OCI-M2 (cell line): ENCODE measurements at regions not wholly inside any gene's neighbourhood (a gene's known extent, or its start where the extent isn't known, plus 50 kb on each side); places are given as distances from the start of the nearest gene placed in this dataset.

ENCODE experiments used
- DNase-seq: peaks from one replicate; lab custom pipeline; 2025; ENCODE audit not compliant: unreplicated experiment; lab: John Stamatoyannopoulos, UW

GRCh38 chr9:107647611-107648010, 158.0 kb upstream of the KLF4 start:
- no peak for DNase-seq

GRCh38 chr9:107647141-107647540, 157.6 kb upstream of the KLF4 start:
- DNase-seq: no peak

- no peak for DNase-seq
These were observed 155.9 kb upstream of the KLF4 start for GRCh38 chr9:107645464-107645833.

- DNase-seq: no peak
These were observed 155.3 kb upstream of the KLF4 start for GRCh38 chr9:107644733-107645463.

GRCh38 chr9:107639426-107639825, 149.9 kb upstream of the KLF4 start:
- DNase-seq: no peak

- no peak for DNase-seq
These were observed 149.1 kb upstream of the KLF4 start for GRCh38 chr9:107638521-107639310.

- no peak for DNase-seq
These were observed 148.2 kb upstream of the KLF4 start for GRCh38 chr9:107637421-107638420.

GRCh38 chr9:107636571-107637381, 147.2 kb upstream of the KLF4 start:
- DNase-seq: no peak

GRCh38 chr9:107635803-107636174, 146.2 kb upstream of the KLF4 start:
- no peak for DNase-seq

GRCh38 chr9:107635101-107635802, 145.7 kb upstream of the KLF4 start:
- DNase-seq: no peak

- no peak for DNase-seq
These were observed 143.8 kb upstream of the KLF4 start for GRCh38 chr9:107633406-107633805.

GRCh38 chr9:107632661-107633060, 143.1 kb upstream of the KLF4 start:
- DNase-seq: no peak

- DNase-seq: no peak
These were observed 142.6 kb upstream of the KLF4 start for GRCh38 chr9:107632216-107632615.

GRCh38 chr9:107631788-107632187, 142.2 kb upstream of the KLF4 start:
- DNase-seq: no peak

- DNase-seq: no peak
These were observed 140.6 kb upstream of the KLF4 start for GRCh38 chr9:107630156-107630555.

- DNase-seq: no peak
These were observed 138.9 kb upstream of the KLF4 start for GRCh38 chr9:107628444-107628843.

- DNase-seq: no peak
These were observed 138.2 kb upstream of the KLF4 start for GRCh38 chr9:107627781-107628180.

GRCh38 chr9:107626118-107626517, 136.5 kb upstream of the KLF4 start:
- no peak for DNase-seq

- no peak for DNase-seq
These were observed 135.9 kb upstream of the KLF4 start for GRCh38 chr9:107625383-107625984.
